NCI-H82 treated with DMSO at 0.1 percent for 48 hours (cell line): ENCODE measurements at regions not wholly inside any gene's neighbourhood (a gene's known extent, or its start where the extent isn't known, plus 50 kb on each side); places are given as distances from the start of the nearest gene placed in this dataset.
A peak's percentile ranks its signal among the peaks of the same experiment; 100 is the strongest.
"Not testable (repeated sequence)": the region's sequence is repeated elsewhere in the genome, so short reads cannot be mapped to it uniquely, and the experiment has no call there.

Experiments used
- DNase-seq: peaks from one replicate; lab custom pipeline; 2025; ENCODE audit not compliant: unreplicated experiment; lab: John Stamatoyannopoulos, UW

DNA sequence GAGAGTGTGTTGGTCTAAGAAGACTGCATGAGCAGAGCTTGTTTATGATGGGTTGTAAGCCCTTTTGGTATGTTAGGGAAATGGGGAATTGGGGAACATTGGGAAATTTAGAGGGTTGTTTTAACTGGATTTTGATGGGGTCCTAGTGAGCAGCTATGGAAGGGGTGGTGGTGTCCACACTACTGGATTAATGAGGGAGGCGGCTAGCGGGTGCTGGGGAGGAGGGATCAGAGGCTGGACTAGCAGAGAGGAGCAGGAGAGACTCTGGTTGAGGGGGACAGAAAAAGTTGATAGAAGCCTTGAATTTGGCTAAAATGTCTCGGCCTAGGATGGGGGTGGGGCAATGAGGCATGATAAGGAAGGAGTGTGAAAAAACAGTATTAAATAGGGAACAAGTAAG is 1369.1 kb downstream of the UQCRFS1 start:
- DNase-seq = peak; percentile 78

DNA sequence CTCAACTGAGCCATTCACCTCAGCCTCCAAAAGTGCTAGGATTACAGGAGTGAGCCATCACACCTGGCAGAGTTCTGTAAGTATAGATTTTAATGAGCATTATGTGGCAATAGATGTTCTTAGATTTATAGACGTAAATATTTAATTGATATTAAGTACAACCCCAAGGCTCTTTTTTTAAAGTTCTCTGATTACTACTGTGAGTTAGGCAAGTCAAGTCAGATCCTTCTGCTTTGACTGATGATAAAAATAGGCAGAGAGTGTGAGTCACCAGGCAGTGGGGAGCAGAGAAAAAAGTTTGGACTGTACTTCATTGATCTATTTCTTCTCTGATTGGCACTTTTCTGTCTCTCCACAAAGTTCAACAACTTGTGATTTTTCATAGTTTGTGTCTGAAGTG is 1379.9 kb downstream of the UQCRFS1 start:
- no peak for DNase-seq

DNA sequence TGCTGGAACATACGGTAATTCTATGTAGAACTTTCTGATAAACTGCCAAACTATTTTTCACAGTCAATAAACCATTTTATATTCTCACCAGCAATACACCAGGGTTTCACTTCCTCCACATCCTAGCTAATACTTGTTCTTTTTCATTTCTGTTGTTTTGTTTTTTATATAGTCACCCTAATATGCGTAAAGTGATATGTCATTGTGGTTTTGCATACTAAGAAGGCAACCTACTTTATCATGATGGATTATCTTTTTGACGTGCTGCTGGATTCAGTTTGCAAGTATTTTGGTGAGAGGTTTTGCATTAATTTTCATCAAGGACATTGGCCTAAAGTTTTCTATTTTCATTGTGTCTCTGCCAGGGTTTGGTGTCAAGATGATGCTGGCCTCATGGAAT is 1384.1 kb downstream of the UQCRFS1 start:
- DNase-seq = no peak

DNA sequence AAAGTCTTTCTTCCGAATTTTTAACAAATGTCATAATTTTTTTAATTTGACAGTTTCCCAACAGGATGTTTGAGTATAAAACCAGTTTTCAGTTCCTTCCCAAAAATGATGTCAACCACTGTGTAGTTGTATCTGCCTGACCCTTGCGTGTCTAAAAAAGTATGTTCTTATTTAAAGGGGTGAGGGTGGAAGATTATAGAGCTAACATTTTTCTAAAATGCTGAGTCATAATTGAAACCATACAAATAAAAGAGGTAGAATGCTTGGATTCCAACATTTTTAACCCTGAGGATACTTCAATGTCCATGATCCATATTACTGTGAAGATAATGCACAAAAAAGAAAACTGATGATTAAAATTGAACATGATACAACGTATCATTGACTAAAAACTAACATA is 1388.8 kb downstream of the UQCRFS1 start:
- no peak for DNase-seq

DNA sequence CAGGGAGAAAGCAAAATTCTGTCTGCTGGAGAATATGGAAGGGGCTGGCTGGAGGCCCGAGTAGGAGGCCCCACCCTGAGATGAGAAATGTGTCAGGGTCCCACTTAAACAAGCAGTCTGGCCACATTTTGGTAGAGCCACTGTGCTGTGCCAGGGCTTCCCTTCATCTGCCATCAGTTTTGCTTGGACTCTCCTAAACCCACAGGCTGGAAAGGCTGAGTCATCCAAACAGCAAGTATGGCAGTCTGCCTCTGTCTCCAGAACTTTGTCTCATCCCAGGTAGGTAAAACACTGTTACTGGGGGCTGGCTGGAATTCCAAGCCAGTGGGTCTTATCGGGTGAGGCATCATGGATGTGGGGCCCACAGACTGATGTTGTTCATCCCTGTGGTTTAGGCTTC is 1390.6 kb downstream of the UQCRFS1 start:
- DNase-seq = no peak

DNA sequence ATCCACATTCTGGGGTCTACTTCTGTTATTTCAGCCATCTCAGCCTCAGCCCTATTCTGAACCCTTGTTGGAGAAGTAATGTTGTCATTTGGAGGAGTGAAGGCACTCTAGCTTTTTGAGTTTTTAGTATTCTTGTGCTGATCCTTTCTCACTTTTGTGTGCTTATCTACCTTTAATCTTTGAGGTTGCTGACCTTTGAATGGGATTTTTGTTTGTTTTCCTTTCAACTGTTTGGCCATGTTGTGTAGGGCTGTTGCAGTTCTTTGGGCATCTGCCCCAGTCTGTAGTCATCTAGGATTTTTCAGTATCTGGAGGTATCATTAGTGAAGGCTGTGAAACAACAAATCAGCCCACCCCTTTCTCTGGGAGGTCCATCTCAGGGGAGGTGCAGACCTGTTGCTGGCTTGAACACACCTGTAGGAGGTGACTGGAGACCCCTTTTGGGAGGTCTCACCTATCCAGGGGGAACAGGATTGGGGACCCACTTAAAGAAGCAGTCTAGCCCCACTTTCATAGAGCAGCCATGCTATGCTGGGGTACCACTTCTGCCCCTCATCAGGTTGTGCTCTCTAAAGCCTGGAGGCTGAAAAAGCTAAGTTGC is 1391.4 kb downstream of the UQCRFS1 start:
- no peak for DNase-seq

DNA sequence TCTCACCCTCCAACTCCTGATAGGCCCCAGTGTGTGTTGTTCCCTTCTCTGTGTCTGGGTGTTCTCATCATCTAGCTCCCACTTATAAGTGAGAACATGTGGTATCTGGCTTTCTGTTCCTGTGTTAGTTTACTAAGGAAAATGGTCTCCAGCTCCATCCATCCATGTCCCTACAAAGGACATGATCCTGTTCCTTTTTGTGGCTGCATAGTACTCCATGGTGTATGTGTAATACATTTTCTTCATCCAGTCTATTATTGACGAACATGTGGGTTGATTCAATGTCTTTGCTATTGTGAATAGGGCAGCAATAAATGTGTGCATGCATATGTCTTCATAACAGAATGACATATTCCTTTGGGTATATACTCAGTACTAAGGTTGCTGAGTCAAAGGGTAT is 1397.0 kb downstream of the UQCRFS1 start:
- DNase-seq = no peak

DNA sequence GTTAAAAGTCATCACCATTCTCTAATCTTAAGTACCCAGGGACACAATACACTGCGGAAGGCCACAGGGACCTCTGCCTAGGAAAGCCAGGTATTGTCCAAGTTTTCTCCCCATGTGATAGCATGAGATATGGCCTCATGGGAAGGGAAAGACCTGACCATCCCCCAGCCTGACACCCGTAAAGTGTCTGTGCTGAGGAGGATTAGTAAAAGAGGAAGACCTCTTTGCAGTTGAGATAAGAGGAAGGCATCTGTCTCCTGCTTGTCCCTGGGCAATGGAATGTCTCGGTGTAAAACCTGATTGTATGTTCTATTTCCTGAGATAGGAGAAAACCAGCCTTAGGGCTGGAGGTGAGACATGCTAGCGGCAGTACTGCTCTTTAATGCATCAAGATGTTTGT is 1398.1 kb downstream of the UQCRFS1 start:
- DNase-seq = not testable (repeated sequence)

DNA sequence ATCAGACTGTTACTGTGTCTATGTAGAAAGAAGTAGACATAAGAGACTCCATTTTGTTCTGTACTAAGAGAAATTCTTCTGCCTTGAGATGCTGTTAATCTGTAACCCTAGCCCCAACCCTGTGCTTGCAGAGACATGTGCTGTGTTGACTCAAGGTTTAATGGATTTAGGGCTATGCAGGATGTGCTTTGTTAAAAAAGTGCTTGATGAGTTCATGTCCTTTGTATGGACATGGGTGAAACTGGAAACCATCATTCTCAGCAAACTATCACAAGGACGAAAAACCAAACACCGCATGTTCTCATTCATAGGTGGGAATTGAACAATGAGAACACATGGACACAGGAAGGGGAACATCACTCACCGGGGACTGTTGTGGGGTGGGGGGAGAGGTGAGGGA is 1398.7 kb downstream of the UQCRFS1 start:
- DNase-seq = not testable (repeated sequence)

DNA sequence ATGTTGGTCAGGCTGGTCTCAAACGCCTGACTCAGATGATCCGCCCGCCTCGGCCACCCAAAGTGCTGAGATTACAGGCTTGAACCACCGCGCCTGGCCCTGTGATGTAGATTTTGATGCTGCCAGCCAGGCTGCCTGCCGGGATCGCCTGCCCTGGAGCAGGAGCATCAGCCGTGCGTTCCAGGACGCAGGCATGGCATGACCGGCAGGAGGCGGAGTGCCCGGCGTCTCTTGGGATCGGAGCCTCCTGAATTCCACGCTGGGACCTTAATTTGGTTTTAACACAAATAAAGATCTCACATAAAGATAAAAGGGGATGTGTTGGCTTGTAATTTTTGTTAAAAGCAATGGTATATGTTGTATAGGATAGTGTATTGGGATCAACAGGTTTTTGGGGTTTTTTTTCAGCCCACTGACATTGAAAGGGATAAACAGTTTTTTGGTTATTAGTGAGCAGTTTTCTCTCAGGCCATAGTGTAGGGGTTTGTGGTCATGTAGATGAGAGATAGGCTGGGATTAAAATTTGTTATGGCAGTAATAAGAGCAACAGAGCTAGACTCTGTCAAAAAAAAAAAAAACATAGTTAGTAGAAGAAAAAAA is 1406.4 kb downstream of the UQCRFS1 start:
- DNase-seq = no peak

DNA sequence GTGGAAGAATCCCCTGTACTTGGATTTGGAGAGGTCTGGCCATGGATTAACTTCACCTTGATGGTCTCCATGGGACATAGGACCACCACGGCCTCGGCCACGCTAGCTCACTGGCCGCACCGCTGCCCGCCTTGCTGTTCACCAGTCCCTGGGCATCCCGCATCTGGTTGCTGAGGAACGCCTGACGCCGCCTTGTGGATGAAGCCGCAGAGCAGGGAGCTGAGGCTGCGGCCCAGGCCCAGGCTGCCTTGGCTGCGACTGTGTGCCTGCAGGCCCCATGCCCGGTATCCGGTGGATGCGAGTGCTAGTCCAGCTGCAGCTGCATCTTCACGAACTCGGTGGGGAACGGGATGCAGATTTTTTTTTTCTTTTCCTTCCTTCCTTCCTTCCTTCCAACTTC is 1407.1 kb downstream of the UQCRFS1 start:
- DNase-seq = no peak

DNA sequence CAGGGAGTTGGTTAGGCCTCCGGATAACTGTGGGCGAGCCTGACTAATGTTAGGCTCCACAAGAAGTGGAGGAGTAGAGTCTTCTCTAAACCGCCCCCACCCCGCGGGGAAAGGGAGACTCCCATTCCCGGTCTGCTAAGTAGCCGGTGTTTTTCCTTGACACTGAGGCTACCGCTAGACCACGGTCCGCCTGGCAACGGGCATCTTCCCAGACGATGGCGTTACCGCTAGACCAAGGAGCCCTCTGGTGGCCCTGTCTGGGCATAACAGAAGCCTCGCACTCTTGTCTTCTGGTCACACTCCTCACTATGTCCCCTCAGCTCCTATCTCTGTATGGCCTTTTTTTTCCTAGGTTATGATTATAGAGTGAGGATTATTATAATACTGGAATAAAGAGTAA is 1410.7 kb downstream of the UQCRFS1 start:
- not testable (repeated sequence) for DNase-seq

DNA sequence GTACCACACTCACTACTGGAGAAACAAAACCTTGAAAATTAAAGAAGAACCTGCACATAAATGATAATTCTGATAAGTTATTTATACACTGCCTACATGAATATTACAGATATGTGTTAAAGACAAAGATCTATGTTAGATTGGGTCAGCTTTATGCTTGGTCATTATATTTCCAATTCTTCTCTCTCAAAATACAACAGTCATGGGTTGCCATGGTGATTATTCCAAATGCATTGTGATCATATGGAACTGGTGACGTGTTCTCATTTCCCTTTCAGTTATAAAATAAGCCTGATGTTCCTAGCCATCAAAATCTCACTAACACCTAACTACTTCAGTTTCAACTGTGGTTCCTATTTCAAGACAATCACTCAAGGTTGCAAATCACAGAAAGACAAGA is 1416.4 kb downstream of the UQCRFS1 start:
- no peak for DNase-seq

DNA sequence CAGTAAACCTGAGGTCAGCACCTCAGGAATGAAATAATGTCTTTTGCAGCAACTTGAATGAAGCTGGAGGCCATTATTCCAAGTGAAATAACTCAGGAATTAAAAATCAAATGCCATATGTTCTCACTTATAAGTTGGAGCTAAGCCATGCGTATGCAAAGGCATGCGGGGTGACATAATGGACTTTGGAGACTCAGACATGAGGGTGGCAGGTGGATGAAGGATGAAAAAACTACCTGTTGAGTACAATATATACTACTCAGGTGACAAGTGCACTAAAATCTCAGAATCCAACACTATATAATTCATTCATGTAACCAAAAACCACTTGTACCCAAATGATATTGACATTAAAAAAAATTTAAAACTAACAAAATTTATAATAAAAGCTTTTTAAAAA is 1416.9 kb downstream of the UQCRFS1 start:
- DNase-seq = no peak

DNA sequence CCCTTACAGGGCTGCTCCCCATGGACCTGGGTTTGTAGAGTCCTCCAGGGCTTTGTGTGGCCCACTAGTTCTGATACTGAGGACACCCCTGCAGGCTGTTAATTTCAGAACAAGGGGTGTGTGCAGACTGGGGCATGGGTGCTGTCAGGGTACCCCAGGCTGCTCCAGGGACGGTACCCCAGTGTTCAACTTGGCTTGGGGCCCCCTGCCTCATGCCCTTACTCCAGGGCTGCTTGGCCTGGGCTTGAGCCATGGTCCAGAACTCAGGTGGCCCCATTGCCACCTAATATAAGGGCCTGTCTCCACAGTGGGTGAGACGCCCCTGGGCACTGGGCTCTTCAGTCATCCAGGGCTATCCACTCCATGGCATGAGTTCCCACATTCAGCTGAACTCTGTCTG is 1417.6 kb downstream of the UQCRFS1 start:
- no peak for DNase-seq

DNA sequence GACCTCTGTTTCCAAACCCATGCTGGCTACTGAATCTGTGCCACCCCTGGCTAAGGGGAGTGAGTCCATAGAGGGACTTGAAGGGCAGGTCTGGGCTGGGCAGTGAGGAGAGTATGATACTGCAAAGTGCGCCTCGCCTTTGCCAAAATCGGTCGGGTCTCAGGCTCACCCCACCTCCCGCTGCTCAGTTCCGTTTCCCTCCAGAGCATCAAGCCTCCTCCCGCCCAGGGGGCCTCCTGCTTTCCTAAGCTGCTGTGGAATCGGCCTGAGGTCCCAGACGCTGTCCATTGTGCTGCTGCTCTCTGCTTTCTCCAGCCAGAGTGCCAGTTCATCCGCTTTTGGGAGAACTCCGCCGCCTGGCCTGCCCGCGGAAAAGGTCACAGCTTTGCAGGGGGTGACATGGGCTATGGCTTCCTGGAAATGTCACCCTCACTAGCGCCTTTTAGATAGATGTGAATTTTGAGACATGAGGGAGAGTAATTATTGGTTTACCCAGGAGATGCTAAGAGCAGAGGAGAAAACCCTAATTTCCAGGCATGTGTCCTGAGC is 1418.4 kb downstream of the UQCRFS1 start:
- DNase-seq = no peak

DNA sequence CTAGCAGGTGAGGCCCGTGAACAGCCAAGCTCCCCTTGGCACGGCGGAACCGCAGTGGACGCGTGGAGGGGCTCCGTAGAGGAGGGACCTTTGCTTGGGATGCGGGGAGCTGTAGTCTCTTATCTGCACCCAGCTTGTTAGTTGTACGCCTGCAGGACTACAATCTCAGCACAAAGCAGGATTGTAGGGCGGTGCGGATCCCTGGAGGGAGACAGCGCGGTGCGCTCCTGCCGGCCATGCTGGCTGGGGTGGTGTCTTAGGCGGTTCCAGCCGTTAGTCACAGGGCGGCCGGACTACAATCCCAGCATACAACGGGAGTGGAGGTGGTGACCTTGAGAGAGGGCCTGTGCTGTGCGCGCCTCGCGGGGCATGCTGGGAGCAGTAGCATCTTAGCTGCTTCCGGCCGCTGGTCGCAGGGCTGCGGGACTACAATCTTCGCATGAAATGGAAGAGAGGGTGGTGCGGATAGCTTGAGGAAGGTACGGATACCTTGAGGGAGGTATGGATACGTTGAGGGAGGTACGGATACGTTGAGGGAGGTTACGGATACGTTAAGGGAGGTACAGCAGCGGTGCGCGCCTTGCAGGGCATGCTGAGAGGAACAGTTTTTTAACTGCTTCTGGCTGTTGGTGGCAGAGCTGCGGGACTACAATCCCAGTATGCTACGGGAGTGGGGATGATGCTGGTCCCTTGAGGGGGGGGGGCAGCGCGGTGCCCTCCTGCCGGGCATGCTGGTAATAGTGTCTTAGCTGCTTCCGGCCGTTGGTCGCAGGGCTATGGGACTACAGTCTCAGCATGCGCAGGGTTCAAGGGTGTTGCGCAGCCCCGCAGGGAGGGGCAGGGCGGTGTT is 1419.1 kb downstream of the UQCRFS1 start:
- DNase-seq = peak; percentile 86

DNA sequence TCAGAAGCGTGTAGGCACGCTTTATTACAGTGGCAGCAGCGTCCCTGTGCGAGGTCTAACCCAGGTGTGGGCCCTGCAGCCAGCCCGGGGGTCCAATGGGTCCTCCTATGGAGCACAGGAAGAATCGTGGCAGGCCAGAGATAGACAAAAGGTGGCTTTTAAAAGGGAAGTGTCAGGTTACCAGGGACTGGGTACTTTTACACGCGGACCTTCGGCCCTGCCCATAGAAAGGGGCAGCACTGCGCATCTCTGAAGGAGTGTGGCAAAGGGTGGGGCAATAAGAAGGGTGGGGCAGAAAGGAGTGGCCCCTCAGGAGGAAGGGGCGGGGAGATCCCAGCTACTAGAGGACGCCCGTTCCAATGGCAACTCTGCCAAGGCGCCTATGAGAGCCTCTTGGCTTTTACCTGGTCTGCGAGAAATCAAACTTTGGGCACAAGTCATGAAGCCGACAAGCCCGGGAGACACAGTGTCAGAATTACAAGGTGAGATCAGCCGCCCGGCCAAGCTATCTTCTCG is 1419.8 kb downstream of the UQCRFS1 start:
- peak; percentile 95 for DNase-seq

DNA sequence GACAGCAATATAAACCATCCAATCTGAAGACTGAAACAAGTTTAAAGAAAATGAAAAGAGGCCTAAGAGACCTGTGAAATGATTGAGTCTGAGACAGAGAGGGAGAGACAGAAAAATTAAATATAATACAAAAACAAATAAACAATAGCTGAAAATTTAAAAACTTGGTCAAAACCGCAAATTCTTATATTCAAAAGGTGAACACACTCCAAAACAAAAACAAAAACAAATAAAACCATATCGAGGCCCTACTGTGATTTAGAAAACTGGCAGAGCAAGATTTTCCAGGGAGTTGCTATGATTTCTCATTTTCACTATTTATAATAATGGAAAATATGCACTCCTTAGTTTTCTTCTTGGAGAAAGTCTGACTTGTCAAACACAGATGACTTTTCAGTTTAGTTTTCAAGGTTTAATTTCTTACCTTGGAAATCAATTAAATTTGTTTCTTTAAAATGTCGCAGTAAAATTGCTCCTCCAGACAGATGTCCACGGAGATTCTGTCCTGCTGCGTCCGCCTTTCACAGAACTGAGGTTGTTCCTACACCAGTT is 1420.3 kb downstream of the UQCRFS1 start:
- no peak for DNase-seq

DNA sequence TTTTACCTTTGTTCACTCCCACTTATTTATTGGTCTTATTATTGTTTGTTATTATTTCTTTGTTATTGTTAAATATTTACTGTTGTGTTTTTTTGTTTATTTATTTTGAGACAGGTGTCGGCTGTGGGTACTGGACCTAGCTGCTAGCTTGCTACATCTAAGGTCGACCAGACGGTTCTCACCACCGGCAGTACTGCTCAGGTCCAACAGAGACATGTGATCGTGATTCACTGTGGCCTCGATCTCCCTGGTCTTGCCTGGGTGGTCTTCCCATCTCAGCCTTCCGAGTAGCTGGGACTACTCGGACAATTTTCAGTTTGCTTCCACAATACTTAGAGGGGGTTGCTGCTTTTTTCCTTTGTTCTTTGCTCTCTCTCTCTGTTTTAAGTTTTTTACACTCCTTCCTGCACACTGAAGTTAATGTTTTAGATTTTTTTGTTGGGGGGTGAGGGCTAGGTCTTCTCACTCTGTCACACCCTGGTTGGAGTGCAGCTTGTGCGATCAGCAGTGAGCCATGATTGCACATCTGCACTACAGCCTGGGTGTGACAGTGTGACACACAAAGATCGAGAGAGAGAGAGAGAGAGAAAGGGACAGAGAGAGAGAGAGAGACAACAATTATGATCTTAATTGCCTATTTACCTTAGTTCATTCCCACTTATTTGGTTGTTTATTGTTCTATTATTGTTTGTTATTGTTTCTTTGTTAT is 1432.4 kb downstream of the UQCRFS1 start:
- no peak for DNase-seq

DNA sequence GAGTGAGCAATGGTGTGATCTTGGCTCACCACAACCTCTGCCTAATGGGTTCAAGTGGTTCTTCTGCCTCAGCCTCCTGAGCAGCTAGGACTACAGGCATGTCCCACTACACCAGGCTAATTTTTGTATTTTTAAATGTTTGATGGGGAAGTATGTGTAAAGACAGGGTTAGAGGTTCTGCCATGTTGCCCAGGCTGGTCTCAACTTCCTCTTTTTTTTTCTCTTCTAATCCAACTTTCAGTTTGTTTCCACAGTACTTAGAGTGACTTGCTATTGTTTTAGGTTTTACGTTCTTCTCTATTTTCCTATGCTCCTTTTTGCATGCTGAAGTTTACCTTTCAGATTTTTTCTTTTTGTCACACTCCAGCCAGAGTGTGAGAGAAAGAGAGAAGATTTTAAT is 1433.0 kb downstream of the UQCRFS1 start:
- DNase-seq = no peak
